Uterus (tissue), 3 donors: ENCODE measurements at regions not wholly inside any gene's neighbourhood (a gene's known extent, or its start where the extent isn't known, plus 50 kb on each side); places are given as distances from the start of the nearest gene placed in this dataset.

Source experiments
- DNase-seq, 2 donors: peaks; one replicate each; pipeline ENCODE4 v3.0.0-alpha.2; 2019 to 2020
- H3K27ac ChIP-seq, 2 donors: fragments of 200-600 bp; sonication (generic); 1 replicate in 1 of 2; 2 replicates in 1 of 2; pipeline ENCODE4 v1.5.1; 2016 to 2018
- H3K27me3 ChIP-seq, 2 donors: fragments of 200-600 bp; sonication (generic); one replicate each; pipeline ENCODE4 v1.5.1; 2018 to 2019; ENCODE audit warnings: control low read depth in 1 of 2
- H3K36me3 ChIP-seq, 2 donors: fragments of 200-600 bp; sonication (generic); one replicate each; pipeline ENCODE4 v1.5.1; 2019; ENCODE audit warnings: control low read depth in 1 of 2
- H3K4me1 ChIP-seq, 2 donors: fragments of 200-600 bp; sonication (generic); one replicate each; pipeline ENCODE4 v1.5.1; 2018 to 2019; ENCODE audit warnings: control low read depth in 1 of 2
- H3K4me3 ChIP-seq, 2 donors: fragments of 200-600 bp; sonication (generic); 1 replicate in 1 of 2; 2 replicates in 1 of 2; pipeline ENCODE4 v1.5.1; 2018 to 2019; ENCODE audit warnings: mild to moderate bottlenecking in 1 of 2
- H3K9me3 ChIP-seq, 2 donors: fragments of 200-600 bp; sonication (generic); one replicate each; pipeline ENCODE4 v1.5.1; 2019; ENCODE audit warnings: control low read depth in 1 of 2
- CTCF ChIP-seq, 4 experiments: fragments of 200-600 bp in 2 of 4; fragments of 450-650 bp in 2 of 4; sonication (generic) in 2 of 4; IDR thresholded peaks; one replicate each; pipeline ENCODE4 v1.5.1; 2016 to 2019; ENCODE audit warnings: antibody characterized with exemption in 4 of 4, mild to moderate bottlenecking in 2 of 4, moderate library complexity in 1 of 4
- POLR2A ChIP-seq, 2 donors: fragments of 450-650 bp; IDR thresholded peaks; one replicate each; pipeline ENCODE4 v1.6.1; 2016; ENCODE audit warnings: antibody characterized with exemption in 2 of 2, mild to moderate bottlenecking in 1 of 2, moderate library complexity in 1 of 2
- intact Hi-C: fragments of 100-400 bp; cut with DNase I; formaldehyde crosslinking; loops from one replicate; pipeline ENCODE4 v1.15.1; 2023; ENCODE audit warnings: low total_unique reads
- donor health status: DM: yes; HTN: yes; CAD: no.

- Histone ChIP-seq H3K36me3 (no peaks in the 10 kb centered on the region), H3K27me3 (no peaks in the 10 kb centered on the region), H3K9me3 (no peaks in the 10 kb centered on the region), H3K4me1 (no peaks in the 10 kb centered on the region), H3K4me3 (no peak overlapping the region), H3K27ac (no peak overlapping the region)
- intact Hi-C loops = no loop called here
- no peak for TF ChIP-seq CTCF (IDR thresholded peaks at IDR 0.05)
- no peak for TF ChIP-seq POLR2A (IDR thresholded peaks at IDR 0.05)
- DNase-seq = no peak
Measured at GRCh38 chr22:27626675-27627443, 174.7 kb downstream of the MN1 start.

GRCh38 chr22:27627444-27627833 is 174.1 kb downstream of the MN1 start:
- DNase-seq = no peak
- H3K36me3 ChIP-seq = no peaks in the 10 kb centered on the region
- no peaks in the 10 kb centered on the region for H3K27me3 ChIP-seq
- no peak overlapping the region for H3K4me3 ChIP-seq
- H3K27ac ChIP-seq = no peak overlapping the region
- no peaks in the 10 kb centered on the region for H3K4me1 ChIP-seq
- intact Hi-C loops = no loop called here
- H3K9me3 ChIP-seq = no peaks in the 10 kb centered on the region
- TF ChIP-seq CTCF (IDR thresholded peaks at IDR 0.05) (no peak), POLR2A (IDR thresholded peaks at IDR 0.05) (no peak)

GRCh38 chr22:27627901-27628300 is 173.7 kb downstream of the MN1 start:
- no peak for TF ChIP-seq POLR2A (IDR thresholded peaks at IDR 0.05)
- no peak overlapping the region for H3K27ac ChIP-seq
- H3K4me3 ChIP-seq = no peak overlapping the region
- H3K36me3 ChIP-seq = no peaks in the 10 kb centered on the region
- H3K27me3 ChIP-seq = no peaks in the 10 kb centered on the region
- intact Hi-C loops = no loop called here
- DNase-seq = no peak
- H3K9me3 ChIP-seq = no peaks in the 10 kb centered on the region
- H3K4me1 ChIP-seq = no peaks in the 10 kb centered on the region

GRCh38 chr22:27628341-27628740 is 173.2 kb downstream of the MN1 start:
- no peaks in the 10 kb centered on the region for H3K36me3 ChIP-seq
- no peak overlapping the region for H3K4me3 ChIP-seq
- TF ChIP-seq CTCF (IDR thresholded peaks at IDR 0.05) = no peak
- no peak for TF ChIP-seq POLR2A (IDR thresholded peaks at IDR 0.05)
- no peaks in the 10 kb centered on the region for H3K4me1 ChIP-seq
- DNase-seq = no peak
- no peaks in the 10 kb centered on the region for H3K9me3 ChIP-seq
- intact Hi-C loops = no loop called here
- H3K27ac ChIP-seq = no peak overlapping the region
- H3K27me3 ChIP-seq = no peaks in the 10 kb centered on the region

GRCh38 chr22:27628891-27629631 is 172.5 kb downstream of the MN1 start:
- DNase-seq = no peak
- intact Hi-C loops = no loop called here
- Histone ChIP-seq H3K27ac (no peak overlapping the region), H3K4me1 (no peaks in the 10 kb centered on the region), H3K9me3 (no peaks in the 10 kb centered on the region), H3K36me3 (no peaks in the 10 kb centered on the region), H3K4me3 (no peak overlapping the region), H3K27me3 (no peaks in the 10 kb centered on the region)
- TF ChIP-seq POLR2A (IDR thresholded peaks at IDR 0.05) (no peak), CTCF (IDR thresholded peaks at IDR 0.05) (no peak)
